Endothelial cell of umbilical vein (primary cell): ENCODE measurements at regions not wholly inside any gene's neighbourhood (a gene's known extent, or its start where the extent isn't known, plus 50 kb on each side); places are given as distances from the start of the nearest gene placed in this dataset.

Source experiments
- BruUV-seq: library from RNA; stranded (reverse); fragments of 400-500 nt; replicated peaks from 2 replicates; lab custom pipeline; 2021; lab: Mats Ljungman, UMichigan
- CTCF ChIA-PET: fragments of 300-600, 350-600 bp; sonication (Branson Sonifier 250); formaldehyde crosslinking; loops from one replicate; lab custom pipeline; 2021; ENCODE audit warnings: antibody characterized with exemption, inconsistent platforms; lab: Charles Lee
- POLR2A ChIA-PET: fragments of 300-600, 350-600 bp; sonication (Branson Sonifier 250); formaldehyde crosslinking; loops from one replicate; lab custom pipeline; 2021; ENCODE audit warnings: antibody characterized with exemption, inconsistent platforms; lab: Charles Lee
- DNase-seq: peaks from one replicate; pipeline ENCODE4 v3.0.0-alpha.2; 2011; ENCODE audit warnings: low read depth, low spot score
- FAIRE-seq: peaks from 2 replicates; lab custom pipeline; 2011; peaks lifted over from hg19 to GRCh38; lab: Jason Lieb, UNC
- H2AFZ ChIP-seq: 2 replicates; pipeline ENCODE4 v1.6.0; 2012; ENCODE audit warnings: low read depth, low read length, control low read depth, inconsistent platforms
- H3K27ac ChIP-seq: 2 replicates; pipeline ENCODE4 v1.5.1; 2011; ENCODE audit warnings: low read depth, mild to moderate bottlenecking, control low read depth, low read length, moderate library complexity; ENCODE audit not compliant: insufficient read depth
- H3K27me3 ChIP-seq, 2 experiments: 2 replicates each; pipeline versions ENCODE4 v1.6.0 to v1.6.1; 2011; ENCODE audit warnings: low read length in 2 of 2, mixed read lengths in 1 of 2; ENCODE audit not compliant: control insufficient read depth in 2 of 2, insufficient read depth in 2 of 2
- H3K36me3 ChIP-seq, 2 experiments: 2 replicates in 1 of 2; 3 replicates in 1 of 2; pipeline ENCODE4 v1.5.1; 2011; ENCODE audit warnings: low read length in 2 of 2, mild to moderate bottlenecking in 1 of 2, moderate library complexity in 1 of 2; ENCODE audit not compliant: control insufficient read depth in 2 of 2, insufficient read depth in 2 of 2; ENCODE audit errors: extremely low read depth in 1 of 2
- H3K4me1 ChIP-seq: 3 replicates; pipeline ENCODE4 v1.5.1; 2011; ENCODE audit warnings: mild to moderate bottlenecking, low read length; ENCODE audit not compliant: control insufficient read depth, insufficient read depth; ENCODE audit errors: extremely low read depth
- H3K4me2 ChIP-seq: 2 replicates; pipeline ENCODE4 v1.6.1; 2011; ENCODE audit warnings: low read length, control low read depth, mixed read lengths; ENCODE audit not compliant: insufficient read depth
- H3K4me3 ChIP-seq, 3 experiments: fragments of 200-600 bp in 1 of 3; sonication (generic), shearing (Covaris generic) in 1 of 3; replicated peaks in 1 of 3; 2 replicates each; pipeline ENCODE4 v1.5.1; 2011 to 2016; ENCODE audit warnings: control low read depth in 3 of 3, low read length in 3 of 3, mild to moderate bottlenecking in 2 of 3, inconsistent platforms in 1 of 3, low read depth in 1 of 3, moderate library complexity in 1 of 3; ENCODE audit not compliant: insufficient read depth in 1 of 3
- H3K79me2 ChIP-seq: 2 replicates; pipeline ENCODE4 v1.6.0; 2012; ENCODE audit warnings: low read length, inconsistent platforms; ENCODE audit not compliant: control insufficient read depth, insufficient read depth
- H3K9ac ChIP-seq: replicated peaks from 2 replicates; pipeline ENCODE3; 2011; ENCODE audit warnings: low read length, control low read depth; ENCODE audit not compliant: insufficient read depth; ENCODE audit errors: extremely low read depth
- H3K9me1 ChIP-seq: replicated peaks from 3 replicates; pipeline ENCODE4 v1.6.0; 2011; ENCODE audit warnings: mild to moderate bottlenecking, low read length; ENCODE audit not compliant: control insufficient read depth, insufficient read depth; ENCODE audit errors: extremely low read depth
- H3K9me3 ChIP-seq: replicated peaks from 2 replicates; pipeline ENCODE4 v1.5.1; 2012; ENCODE audit warnings: low read length, inconsistent platforms; ENCODE audit not compliant: control insufficient read depth, insufficient read depth
- H4K20me1 ChIP-seq: replicated peaks from 2 replicates; pipeline ENCODE3; 2011; ENCODE audit warnings: mild to moderate bottlenecking, low read length; ENCODE audit not compliant: control insufficient read depth, insufficient read depth; ENCODE audit errors: extremely low read depth
- CTCF ChIP-seq, 2 donors: IDR thresholded peaks; 1 replicate in 1 of 2; 2 replicates in 1 of 2; pipeline ENCODE4 v1.5.1; 2011; ENCODE audit warnings: low read length in 2 of 2, mild to moderate bottlenecking in 2 of 2, moderate library complexity in 2 of 2, control low read depth in 1 of 2, inconsistent platforms in 1 of 2, low read depth in 1 of 2; ENCODE audit not compliant: insufficient read depth in 1 of 2; ENCODE audit errors: extremely low read depth in 1 of 2
- EZH2 ChIP-seq: IDR thresholded peaks from 2 replicates; pipeline ENCODE4 v1.6.1; 2012; ENCODE audit warnings: borderline replicate concordance, low read depth, mild to moderate bottlenecking, moderate library complexity, low read length, inconsistent platforms; ENCODE audit not compliant: severe bottlenecking
- GATA2 ChIP-seq: IDR thresholded peaks from 2 replicates; pipeline ENCODE4 v1.7.0; 2011; ENCODE audit warnings: low read depth, mild to moderate bottlenecking, moderate library complexity, mixed read lengths, low read length; ENCODE audit not compliant: insufficient read length, insufficient read depth
- JUN ChIP-seq: IDR thresholded peaks from 2 replicates; pipeline ENCODE4 v1.6.1; 2011; ENCODE audit warnings: borderline replicate concordance, low read depth; ENCODE audit not compliant: insufficient read length, insufficient read depth
- MAX ChIP-seq: IDR thresholded peaks from 2 replicates; pipeline ENCODE4 v1.6.1; 2011; ENCODE audit not compliant: insufficient read depth, insufficient read length
- MYC ChIP-seq: IDR thresholded peaks from one replicate; pipeline ENCODE4 v1.6.1; 2011; ENCODE audit warnings: mild to moderate bottlenecking, low read depth, low read length
- POLR2A ChIP-seq: IDR thresholded peaks from 2 replicates; pipeline ENCODE4 v1.6.1; 2012; ENCODE audit warnings: low read depth, mild to moderate bottlenecking, control low read depth, low read length
- POLR2AphosphoS5 ChIP-seq: IDR thresholded peaks from 2 replicates; pipeline ENCODE4 v1.6.1; 2012; ENCODE audit warnings: low read depth, mild to moderate bottlenecking, control low read depth, low read length, moderate library complexity; ENCODE audit not compliant: insufficient read depth
- dilution Hi-C: fragments of 300-500 bp; cut with MboI; formaldehyde crosslinking; loops from one replicate; pipeline ENCODE4 v1.15.0; 2019; ENCODE audit warnings: low sequenced_read_pairs; ENCODE audit not compliant: extremely low pct_ligation_motif_present
- intact Hi-C: fragments of 100-400 bp; cut with micrococcal nuclease; formaldehyde crosslinking; loops from one replicate; pipeline ENCODE4 v1.10.0; 2022

DNA sequence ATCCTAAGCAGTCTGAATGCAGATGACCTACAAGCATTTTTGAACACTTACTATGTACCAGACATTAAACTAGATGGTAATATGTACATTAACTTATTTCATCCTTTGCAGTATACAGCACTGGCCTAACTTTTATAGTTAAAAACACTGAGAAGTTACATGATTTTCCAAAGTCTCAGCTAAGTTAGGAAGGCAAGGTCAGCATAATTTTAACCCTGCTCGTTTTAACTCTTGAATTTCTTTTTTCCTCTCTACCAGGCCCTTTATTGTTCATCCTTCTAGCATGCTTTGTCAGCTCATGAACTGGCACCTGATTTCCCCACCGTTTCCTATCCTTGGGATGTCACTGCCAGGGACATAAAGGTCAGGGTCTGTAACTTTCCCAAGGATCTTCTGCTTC is 76.9 kb upstream of the ZC3H11B start:
- FAIRE-seq, result no peak
- CTCF ChIA-PET, result no interaction called here

DNA sequence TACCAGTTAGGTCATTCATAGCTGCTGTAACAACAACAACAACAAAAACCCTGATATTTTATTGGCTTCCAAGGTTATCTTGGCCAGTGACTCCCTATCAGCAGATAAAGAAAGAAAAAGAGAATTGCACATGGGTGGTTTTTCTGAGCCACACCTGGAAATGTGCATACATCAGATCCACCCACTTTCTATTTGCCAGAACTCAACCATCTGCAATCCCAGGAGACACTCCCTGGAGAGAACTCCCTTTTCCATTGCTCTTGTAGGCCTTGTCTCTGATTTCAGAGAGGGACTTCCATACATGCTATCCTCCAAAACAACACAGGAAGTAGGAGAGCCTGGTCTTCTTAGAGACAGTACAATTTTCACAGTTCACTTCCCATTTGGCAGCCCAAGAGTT is 74.9 kb upstream of the ZC3H11B start:
- Histone ChIP-seq H3K4me2 (no peak overlapping the region), H3K4me1 (no peaks in the 10 kb centered on the region), H3K9me1 (no peaks in the 10 kb centered on the region), H3K27ac (no peak overlapping the region), H3K79me2 (no peaks in the 10 kb centered on the region), H2AFZ (no peak overlapping the region), H3K9me3 (no peaks in the 10 kb centered on the region), H3K4me3 (no peak overlapping the region), H3K36me3 (no peaks in the 10 kb centered on the region), H3K27me3 (no peaks in the 10 kb centered on the region), H3K9ac (no peak overlapping the region), H4K20me1 (no peaks in the 10 kb centered on the region)
- POLR2A ChIA-PET, result no interaction called here
- intact Hi-C loops (no loop called here), dilution Hi-C loops (no loop called here)
- DNase-seq, result no peak
- BruUV-seq, result no TSS peak
- TF ChIP-seq POLR2AphosphoS5 (no peak), MAX (no peak), POLR2A (no peak), JUN (no peak), CTCF (IDR thresholded peaks at IDR 0.05; ENCODE audit: extremely low read depth in 1 of 2, insufficient read depth in 1 of 2, low read depth in 1 of 2, low read length in 2 of 2) (no peak), MYC (no peak)
- CTCF ChIA-PET, result no interaction called here
- no peak for FAIRE-seq

More for the DNA sequence above, 76.9 kb upstream of the ZC3H11B start:
- no peaks in the 10 kb centered on the region for H3K27me3 ChIP-seq
- H3K27ac ChIP-seq, result no peak overlapping the region
- intact Hi-C loops (no loop called here), dilution Hi-C loops (no loop called here)
- no TSS peak for BruUV-seq
- H3K4me3 ChIP-seq, result no peak overlapping the region
- H2AFZ ChIP-seq, result no peak overlapping the region
- H3K9me3 ChIP-seq, result no peaks in the 10 kb centered on the region
- no peaks in the 10 kb centered on the region for H4K20me1 ChIP-seq
- no peaks in the 10 kb centered on the region for H3K36me3 ChIP-seq
- no peaks in the 10 kb centered on the region for H3K79me2 ChIP-seq
- no peaks in the 10 kb centered on the region for H3K9me1 ChIP-seq
- H3K9ac ChIP-seq, result no peak overlapping the region
- TF ChIP-seq EZH2 (no peak), GATA2 (no peak), MAX (no peak), POLR2AphosphoS5 (no peak)
- no peaks in the 10 kb centered on the region for H3K4me1 ChIP-seq
- DNase-seq, result no peak
- POLR2A ChIA-PET, result no interaction called here
- no peak overlapping the region for H3K4me2 ChIP-seq
